ENCODE measurements at regions not wholly inside any gene's neighbourhood (a gene's known extent, or its start where the extent isn't known, plus 50 kb on each side); places are given as distances from the start of the nearest gene placed in this dataset.
A peak's percentile ranks its signal among the peaks of the same experiment; 100 is the strongest.

DNA sequence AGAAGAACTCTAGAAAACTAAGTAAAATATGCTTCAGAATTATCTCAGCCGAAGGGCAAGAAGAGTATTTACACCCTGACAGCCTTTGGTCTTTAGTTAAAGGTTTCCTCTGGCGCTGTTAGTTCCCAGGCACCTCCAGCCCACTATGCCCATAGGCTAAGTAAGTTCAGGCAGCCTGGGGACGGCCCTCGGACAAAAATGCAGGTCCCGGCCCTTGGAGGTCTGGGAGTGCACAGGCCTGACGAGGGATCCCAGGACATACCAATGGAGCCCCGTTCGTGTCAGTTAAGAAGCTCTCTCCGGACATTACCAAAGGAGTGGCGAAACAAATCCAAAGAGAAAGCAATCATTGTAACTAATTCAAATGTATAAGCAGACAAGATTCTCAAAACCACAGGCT, 311.8 kb downstream of the CD83 start:
- Mint-ChIP-seq H3K9me3 (peaks cover 2% of the 10 kb centered on the region; the same call in 1 of the 2 replicates), H3K4me3 (no peak overlapping the region), H3K36me3 (no peaks in the 10 kb centered on the region), H3K27ac (peak overlapping the region; percentile 4; the same call in 1 of the 2 replicates), H3K4me1 (peaks cover 51% of the 10 kb centered on the region), H3K27me3 (ENCODE audit: low read depth) (no peaks in the 10 kb centered on the region)
- POLR2A ChIA-PET: no interaction called here
- TF ChIP-seq ZNF416 (CRISPR knock-in tag; IDR thresholded peaks at IDR 0.05) (no peak), ZNF219 (CRISPR knock-in tag; IDR thresholded peaks at IDR 0.05; ENCODE audit: borderline replicate concordance) (no peak), ATF1 (CRISPR knock-in tag; IDR thresholded peaks at IDR 0.05) (no peak), ELF4 (CRISPR knock-in tag; IDR thresholded peaks at IDR 0.05; ENCODE audit: low read depth) (no peak)
- TF ChIP-seq, protein P1, sequence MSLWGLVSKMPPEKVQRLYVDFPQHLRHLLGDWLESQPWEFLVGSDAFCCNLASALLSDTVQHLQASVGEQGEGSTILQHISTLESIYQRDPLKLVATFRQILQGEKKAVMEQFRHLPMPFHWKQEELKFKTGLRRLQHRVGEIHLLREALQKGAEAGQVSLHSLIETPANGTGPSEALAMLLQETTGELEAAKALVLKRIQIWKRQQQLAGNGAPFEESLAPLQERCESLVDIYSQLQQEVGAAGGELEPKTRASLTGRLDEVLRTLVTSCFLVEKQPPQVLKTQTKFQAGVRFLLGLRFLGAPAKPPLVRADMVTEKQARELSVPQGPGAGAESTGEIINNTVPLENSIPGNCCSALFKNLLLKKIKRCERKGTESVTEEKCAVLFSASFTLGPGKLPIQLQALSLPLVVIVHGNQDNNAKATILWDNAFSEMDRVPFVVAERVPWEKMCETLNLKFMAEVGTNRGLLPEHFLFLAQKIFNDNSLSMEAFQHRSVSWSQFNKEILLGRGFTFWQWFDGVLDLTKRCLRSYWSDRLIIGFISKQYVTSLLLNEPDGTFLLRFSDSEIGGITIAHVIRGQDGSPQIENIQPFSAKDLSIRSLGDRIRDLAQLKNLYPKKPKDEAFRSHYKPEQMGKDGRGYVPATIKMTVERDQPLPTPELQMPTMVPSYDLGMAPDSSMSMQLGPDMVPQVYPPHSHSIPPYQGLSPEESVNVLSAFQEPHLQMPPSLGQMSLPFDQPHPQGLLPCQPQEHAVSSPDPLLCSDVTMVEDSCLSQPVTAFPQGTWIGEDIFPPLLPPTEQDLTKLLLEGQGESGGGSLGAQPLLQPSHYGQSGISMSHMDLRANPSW (CRISPR knock-in tag; conservative IDR thresholded peaks at IDR 0.05; ENCODE audit: low read depth): no peak
- TF ChIP-seq, protein P2, sequence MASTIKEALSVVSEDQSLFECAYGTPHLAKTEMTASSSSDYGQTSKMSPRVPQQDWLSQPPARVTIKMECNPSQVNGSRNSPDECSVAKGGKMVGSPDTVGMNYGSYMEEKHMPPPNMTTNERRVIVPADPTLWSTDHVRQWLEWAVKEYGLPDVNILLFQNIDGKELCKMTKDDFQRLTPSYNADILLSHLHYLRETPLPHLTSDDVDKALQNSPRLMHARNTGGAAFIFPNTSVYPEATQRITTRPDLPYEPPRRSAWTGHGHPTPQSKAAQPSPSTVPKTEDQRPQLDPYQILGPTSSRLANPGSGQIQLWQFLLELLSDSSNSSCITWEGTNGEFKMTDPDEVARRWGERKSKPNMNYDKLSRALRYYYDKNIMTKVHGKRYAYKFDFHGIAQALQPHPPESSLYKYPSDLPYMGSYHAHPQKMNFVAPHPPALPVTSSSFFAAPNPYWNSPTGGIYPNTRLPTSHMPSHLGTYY (CRISPR knock-in tag; IDR thresholded peaks at IDR 0.05): no peak
- DNase-seq (ENCODE audit: low spot score) (peak; percentile 46), ATAC-seq (peak; percentile 87)
- CTCF ChIA-PET: no interaction called here

DNA sequence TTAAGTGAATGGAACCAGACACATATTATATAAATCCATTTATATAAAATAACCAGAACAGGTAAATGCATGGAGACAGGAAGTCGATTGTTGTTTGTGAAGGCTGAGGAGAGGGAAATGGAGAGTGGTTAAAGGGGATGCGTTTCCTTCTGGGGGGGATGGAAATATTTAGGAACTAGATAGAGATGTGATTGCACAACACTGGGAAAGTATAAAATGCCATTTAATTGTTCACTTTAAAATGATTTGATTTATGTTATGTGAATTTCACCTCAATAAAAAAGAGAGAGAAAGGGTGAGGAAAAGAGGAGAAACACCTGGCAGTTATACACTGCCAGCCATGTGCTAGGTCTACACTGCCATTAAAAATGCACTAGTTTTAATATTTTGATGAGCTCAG, 312.6 kb downstream of the CD83 start:
- no peak overlapping the region; the same call in 1 of the 2 replicates for H3K27ac Mint-ChIP-seq
- DNase-seq (ENCODE audit: low spot score): no peak
- H3K4me3 Mint-ChIP-seq: no peak overlapping the region
- peaks cover 47% of the 10 kb centered on the region for H3K4me1 Mint-ChIP-seq
- peaks cover 6% of the 10 kb centered on the region; the same call in 1 of the 2 replicates for H3K9me3 Mint-ChIP-seq
- POLR2A ChIA-PET: no interaction called here
- H3K36me3 Mint-ChIP-seq: no peaks in the 10 kb centered on the region
- CTCF ChIA-PET: interaction anchor here (1.4 kb wide), 1 partner anchor 301 kb away, joined by 3 read pairs; no protein-coding TSS in a partner anchor
- ATAC-seq: no peak
- H3K27me3 Mint-ChIP-seq (ENCODE audit: low read depth): no peaks in the 10 kb centered on the region
- TF ChIP-seq MYBL2 (CRISPR knock-in tag; IDR thresholded peaks at IDR 0.05) (no peak), ZNF416 (CRISPR knock-in tag; IDR thresholded peaks at IDR 0.05) (no peak), NFATC4 (CRISPR knock-in tag; IDR thresholded peaks at IDR 0.05) (no peak), ZNF317 (CRISPR knock-in tag; IDR thresholded peaks at IDR 0.05; ENCODE audit: borderline replicate concordance, low read depth) (no peak), SOX15 (CRISPR knock-in tag; IDR thresholded peaks at IDR 0.05) (no peak), OVOL2 (CRISPR knock-in tag; IDR thresholded peaks at IDR 0.05; ENCODE audit: borderline replicate concordance) (no peak), ZNF232 (CRISPR knock-in tag; IDR thresholded peaks at IDR 0.05) (no peak), RORB (CRISPR knock-in tag; IDR thresholded peaks at IDR 0.05) (no peak), SMAD4 (CRISPR knock-in tag; IDR thresholded peaks at IDR 0.05) (no peak), ZNF263 (CRISPR knock-in tag; IDR thresholded peaks at IDR 0.05; ENCODE audit: low read depth) (no peak), ZNF396 (CRISPR knock-in tag; IDR thresholded peaks at IDR 0.05; ENCODE audit: borderline replicate concordance) (no peak)
- TF ChIP-seq, protein P3, sequence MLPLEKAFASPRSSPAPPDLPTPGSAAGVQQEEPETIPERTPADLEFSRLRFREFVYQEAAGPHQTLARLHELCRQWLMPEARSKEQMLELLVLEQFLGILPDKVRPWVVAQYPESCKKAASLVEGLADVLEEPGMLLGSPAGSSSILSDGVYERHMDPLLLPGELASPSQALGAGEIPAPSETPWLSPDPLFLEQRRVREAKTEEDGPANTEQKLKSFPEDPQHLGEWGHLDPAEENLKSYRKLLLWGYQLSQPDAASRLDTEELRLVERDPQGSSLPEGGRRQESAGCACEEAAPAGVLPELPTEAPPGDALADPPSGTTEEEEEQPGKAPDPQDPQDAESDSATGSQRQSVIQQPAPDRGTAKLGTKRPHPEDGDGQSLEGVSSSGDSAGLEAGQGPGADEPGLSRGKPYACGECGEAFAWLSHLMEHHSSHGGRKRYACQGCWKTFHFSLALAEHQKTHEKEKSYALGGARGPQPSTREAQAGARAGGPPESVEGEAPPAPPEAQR (CRISPR knock-in tag; IDR thresholded peaks at IDR 0.05): no peak
- TF ChIP-seq, protein P4, sequence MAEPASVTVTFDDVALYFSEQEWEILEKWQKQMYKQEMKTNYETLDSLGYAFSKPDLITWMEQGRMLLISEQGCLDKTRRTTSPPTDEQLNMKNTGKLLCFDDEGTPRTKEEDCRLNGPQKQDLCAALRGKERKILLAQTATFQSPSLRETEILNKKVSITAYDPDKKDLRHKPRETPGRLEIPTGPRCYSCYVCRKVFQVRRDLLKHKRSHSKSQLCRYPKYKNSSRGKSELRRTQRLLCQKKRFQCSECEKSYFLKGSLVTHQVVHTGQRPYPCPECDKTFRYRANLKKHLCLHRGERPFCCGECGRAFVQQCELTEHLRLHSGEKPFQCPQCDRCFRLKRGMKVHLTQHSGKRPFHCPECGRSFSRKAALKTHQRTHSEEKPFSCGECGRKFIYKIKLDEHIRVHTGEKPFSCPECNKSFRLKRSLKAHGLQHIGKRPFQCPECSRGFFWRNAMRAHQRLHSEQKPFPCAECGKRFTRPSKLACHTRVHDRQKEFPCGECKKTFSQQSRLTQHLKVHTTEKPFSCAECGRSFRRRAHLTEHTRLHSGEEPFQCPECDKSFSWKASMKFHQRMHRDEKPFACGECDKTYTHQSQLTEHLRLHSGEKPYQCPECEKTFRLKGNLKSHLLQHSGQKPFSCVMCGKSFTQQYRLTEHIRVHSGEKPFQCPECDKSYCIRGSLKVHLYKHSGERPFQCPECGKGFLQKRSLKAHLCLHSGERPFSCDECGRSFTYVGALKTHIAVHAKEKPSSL (CRISPR knock-in tag; conservative IDR thresholded peaks at IDR 0.05): no peak
- TF ChIP-seq, protein P1 (CRISPR knock-in tag; conservative IDR thresholded peaks at IDR 0.05; ENCODE audit: low read depth): no peak
- TF ChIP-seq, protein P5, sequence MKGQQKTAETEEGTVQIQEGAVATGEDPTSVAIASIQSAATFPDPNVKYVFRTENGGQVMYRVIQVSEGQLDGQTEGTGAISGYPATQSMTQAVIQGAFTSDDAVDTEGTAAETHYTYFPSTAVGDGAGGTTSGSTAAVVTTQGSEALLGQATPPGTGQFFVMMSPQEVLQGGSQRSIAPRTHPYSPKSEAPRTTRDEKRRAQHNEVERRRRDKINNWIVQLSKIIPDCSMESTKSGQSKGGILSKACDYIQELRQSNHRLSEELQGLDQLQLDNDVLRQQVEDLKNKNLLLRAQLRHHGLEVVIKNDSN (CRISPR knock-in tag; IDR thresholded peaks at IDR 0.05): no peak
- TF ChIP-seq, protein P6, sequence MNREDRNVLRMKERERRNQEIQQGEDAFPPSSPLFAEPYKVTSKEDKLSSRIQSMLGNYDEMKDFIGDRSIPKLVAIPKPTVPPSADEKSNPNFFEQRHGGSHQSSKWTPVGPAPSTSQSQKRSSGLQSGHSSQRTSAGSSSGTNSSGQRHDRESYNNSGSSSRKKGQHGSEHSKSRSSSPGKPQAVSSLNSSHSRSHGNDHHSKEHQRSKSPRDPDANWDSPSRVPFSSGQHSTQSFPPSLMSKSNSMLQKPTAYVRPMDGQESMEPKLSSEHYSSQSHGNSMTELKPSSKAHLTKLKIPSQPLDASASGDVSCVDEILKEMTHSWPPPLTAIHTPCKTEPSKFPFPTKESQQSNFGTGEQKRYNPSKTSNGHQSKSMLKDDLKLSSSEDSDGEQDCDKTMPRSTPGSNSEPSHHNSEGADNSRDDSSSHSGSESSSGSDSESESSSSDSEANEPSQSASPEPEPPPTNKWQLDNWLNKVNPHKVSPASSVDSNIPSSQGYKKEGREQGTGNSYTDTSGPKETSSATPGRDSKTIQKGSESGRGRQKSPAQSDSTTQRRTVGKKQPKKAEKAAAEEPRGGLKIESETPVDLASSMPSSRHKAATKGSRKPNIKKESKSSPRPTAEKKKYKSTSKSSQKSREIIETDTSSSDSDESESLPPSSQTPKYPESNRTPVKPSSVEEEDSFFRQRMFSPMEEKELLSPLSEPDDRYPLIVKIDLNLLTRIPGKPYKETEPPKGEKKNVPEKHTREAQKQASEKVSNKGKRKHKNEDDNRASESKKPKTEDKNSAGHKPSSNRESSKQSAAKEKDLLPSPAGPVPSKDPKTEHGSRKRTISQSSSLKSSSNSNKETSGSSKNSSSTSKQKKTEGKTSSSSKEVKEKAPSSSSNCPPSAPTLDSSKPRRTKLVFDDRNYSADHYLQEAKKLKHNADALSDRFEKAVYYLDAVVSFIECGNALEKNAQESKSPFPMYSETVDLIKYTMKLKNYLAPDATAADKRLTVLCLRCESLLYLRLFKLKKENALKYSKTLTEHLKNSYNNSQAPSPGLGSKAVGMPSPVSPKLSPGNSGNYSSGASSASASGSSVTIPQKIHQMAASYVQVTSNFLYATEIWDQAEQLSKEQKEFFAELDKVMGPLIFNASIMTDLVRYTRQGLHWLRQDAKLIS (CRISPR knock-in tag; IDR thresholded peaks at IDR 0.05; ENCODE audit: borderline replicate concordance): no peak
